ENCODE measurements at regions not wholly inside any gene's neighbourhood (a gene's known extent, or its start where the extent isn't known, plus 50 kb on each side); places are given as distances from the start of the nearest gene placed in this dataset.
"Not testable (repeated sequence)": the region's sequence is repeated elsewhere in the genome, so short reads cannot be mapped to it uniquely, and the experiment has no call there.

GRCh38 chr3:15998911-15999310 is 175.6 kb upstream of the GALNT15 start:
- intact Hi-C loops (cut with DNase I), result no loop called here
- Histone ChIP-seq H3K27me3 (no peaks in the 10 kb centered on the region), H3K4me1 (no peaks in the 10 kb centered on the region), H3K4me3 (no peak overlapping the region), H3K9me3 (no peaks in the 10 kb centered on the region), H3K27ac (no peak overlapping the region), H3K36me3 (no peaks in the 10 kb centered on the region)
- TF ChIP-seq CTCF (IDR thresholded peaks at IDR 0.05) (no peak), POLR2A (IDR thresholded peaks at IDR 0.05) (no peak)
- DNase-seq, result no peak
- WGBS, 2 donors, result 50 to 55% methylated on average over 3 of the region's 3 CpGs

- H3K27ac ChIP-seq, result no peak overlapping the region
- H3K4me3 ChIP-seq, result no peak overlapping the region
- no peaks in the 10 kb centered on the region for H3K27me3 ChIP-seq
- TF ChIP-seq CTCF (IDR thresholded peaks at IDR 0.05), result no peak
- H3K9me3 ChIP-seq, result no peaks in the 10 kb centered on the region
- WGBS, 2 donors, result 88 to 95% methylated on average over 3 of the region's 3 CpGs
- H3K36me3 ChIP-seq, result no peaks in the 10 kb centered on the region
- intact Hi-C loops (cut with DNase I), result no loop called here
- H3K4me1 ChIP-seq, result no peaks in the 10 kb centered on the region
- no peak for DNase-seq
Measured at GRCh38 chr3:16004812-16005211, 169.7 kb upstream of the GALNT15 start.

- no peaks in the 10 kb centered on the region for H3K36me3 ChIP-seq
- intact Hi-C loops (cut with DNase I), result no loop called here
- no peak for DNase-seq
- WGBS, 2 donors, result 79% methylated on average over 4 of the region's 4 CpGs
- no peak overlapping the region for H3K4me3 ChIP-seq
- no peaks in the 10 kb centered on the region for H3K27me3 ChIP-seq
- no peaks in the 10 kb centered on the region for H3K4me1 ChIP-seq
- H3K9me3 ChIP-seq, result no peaks in the 10 kb centered on the region
- H3K27ac ChIP-seq, result no peak overlapping the region
- no peak for TF ChIP-seq CTCF (IDR thresholded peaks at IDR 0.05)
- no peak for TF ChIP-seq POLR2A (IDR thresholded peaks at IDR 0.05)
Measured at GRCh38 chr3:16011376-16011775, 163.1 kb upstream of the GALNT15 start.

GRCh38 chr3:16012086-16012485 is 162.4 kb upstream of the GALNT15 start:
- DNase-seq, result no peak
- H3K36me3 ChIP-seq, result no peaks in the 10 kb centered on the region
- no peaks in the 10 kb centered on the region for H3K9me3 ChIP-seq
- no peaks in the 10 kb centered on the region for H3K4me1 ChIP-seq
- TF ChIP-seq CTCF (IDR thresholded peaks at IDR 0.05) (no peak), POLR2A (IDR thresholded peaks at IDR 0.05) (no peak)
- H3K4me3 ChIP-seq, result no peak overlapping the region
- intact Hi-C loops (cut with DNase I), result no loop called here
- H3K27ac ChIP-seq, result no peak overlapping the region
- no peaks in the 10 kb centered on the region for H3K27me3 ChIP-seq

GRCh38 chr3:16013568-16013967 is 160.9 kb upstream of the GALNT15 start:
- Histone ChIP-seq H3K27me3 (no peaks in the 10 kb centered on the region), H3K9me3 (no peaks in the 10 kb centered on the region), H3K4me1 (no peaks in the 10 kb centered on the region), H3K36me3 (no peaks in the 10 kb centered on the region), H3K4me3 (no peak overlapping the region), H3K27ac (no peak overlapping the region)
- TF ChIP-seq POLR2A (IDR thresholded peaks at IDR 0.05), result no peak
- TF ChIP-seq CTCF (IDR thresholded peaks at IDR 0.05), result no peak
- no peak for DNase-seq
- 60 to 65% methylated on average over 2 of the region's 2 CpGs for WGBS, 2 donors
- intact Hi-C loops (cut with DNase I), result no loop called here

- DNase-seq; H3K4me3 ChIP-seq; intact Hi-C loops (cut with DNase I); H3K27me3 ChIP-seq; H3K27ac ChIP-seq; H3K9me3 ChIP-seq; H3K4me1 ChIP-seq; H3K36me3 ChIP-seq: not testable (repeated sequence)
- 75 to 85% methylated on average over 4 of the region's 4 CpGs for WGBS, 2 donors
Measured at GRCh38 chr3:16021801-16022200, 152.7 kb upstream of the GALNT15 start.

GRCh38 chr3:16023881-16024280 is 150.6 kb upstream of the GALNT15 start:
- H3K36me3 ChIP-seq; H3K4me3 ChIP-seq; H3K9me3 ChIP-seq; H3K27ac ChIP-seq; intact Hi-C loops (cut with DNase I); DNase-seq; H3K27me3 ChIP-seq; H3K4me1 ChIP-seq: not testable (repeated sequence)
- 68 to 69% methylated on average over 4 of the region's 4 CpGs for WGBS, 2 donors
